HEK293T (cell line): ENCODE measurements at regions not wholly inside any gene's neighbourhood (a gene's known extent, or its start where the extent isn't known, plus 50 kb on each side); places are given as distances from the start of the nearest gene placed in this dataset.

Experiments used
- CTBP1 ChIP-seq: fragments of 450-650 bp; IDR thresholded peaks from 2 replicates; pipeline ENCODE4 v1.6.1; 2016; ENCODE audit warnings: borderline replicate concordance
- FOXA1 ChIP-seq: fragments of 450-650 bp; IDR thresholded peaks from 2 replicates; pipeline ENCODE4 v1.6.1; 2016; ENCODE audit warnings: mild to moderate bottlenecking
- FOXK2 ChIP-seq: fragments of 450-650 bp; IDR thresholded peaks from 2 replicates; pipeline ENCODE4 v1.6.1; 2016; ENCODE audit warnings: mild to moderate bottlenecking
- HDGF ChIP-seq: fragments of 450-650 bp; IDR thresholded peaks from 2 replicates; pipeline ENCODE4 v1.6.1; 2017; ENCODE audit warnings: antibody characterized with exemption, borderline replicate concordance
- LEF1 ChIP-seq: fragments of 450-650 bp; IDR thresholded peaks from 2 replicates; pipeline ENCODE4 v1.6.1; 2017; ENCODE audit warnings: mild to moderate bottlenecking, borderline replicate concordance
- TARDBP ChIP-seq: fragments of 450-650 bp; IDR thresholded peaks from 2 replicates; pipeline ENCODE4 v1.6.1; 2016

GRCh38 chr12:11970155-11970520 lies 100.6 kb upstream of the BCL2L14 start:
- TF ChIP-seq CTBP1: no peak
- TF ChIP-seq HDGF: no peak
- TF ChIP-seq FOXK2: no peak
- no peak for TF ChIP-seq FOXA1
- TF ChIP-seq LEF1: no peak
- no peak for TF ChIP-seq TARDBP
